Spleen (tissue), 11 donors: ENCODE measurements at regions not wholly inside any gene's neighbourhood (a gene's known extent, or its start where the extent isn't known, plus 50 kb on each side); places are given as distances from the start of the nearest gene placed in this dataset.

ENCODE experiments used
- DNase-seq: peaks from one replicate; pipeline ENCODE4 v3.0.0-alpha.2; 2020
- H3K27ac ChIP-seq, 8 donors: fragments of 200-600 bp; sonication (generic) in 7 of 8; 1 replicate in 4 of 8; 2 replicates in 4 of 8; pipeline versions ENCODE4 v1.5.0 to v1.8.0; 2016 to 2021; ENCODE audit warnings: inconsistent platforms in 4 of 8, mild to moderate bottlenecking in 4 of 8, moderate library complexity in 1 of 8
- H3K27me3 ChIP-seq, 7 donors: fragments of 200-600 bp; sonication (generic) in 6 of 7; replicated peaks in 1 of 7; 1 replicate in 4 of 7; 2 replicates in 3 of 7; pipeline versions ENCODE4 v1.5.0 to v1.8.0; 2016 to 2021; ENCODE audit warnings: inconsistent platforms in 3 of 7, mild to moderate bottlenecking in 1 of 7
- H3K36me3 ChIP-seq, 6 donors: fragments of 200-600 bp; sonication (generic) in 5 of 6; 1 replicate in 4 of 6; 2 replicates in 2 of 6; pipeline versions ENCODE4 v1.5.0 to v1.8.0; 2016 to 2021; ENCODE audit warnings: inconsistent platforms in 2 of 6
- H3K4me1 ChIP-seq, 6 donors: fragments of 200-600 bp; sonication (generic) in 5 of 6; 1 replicate in 3 of 6; 2 replicates in 3 of 6; pipeline versions ENCODE4 v1.5.0 to v1.8.0; 2016 to 2021; ENCODE audit warnings: inconsistent platforms in 3 of 6
- H3K4me3 ChIP-seq, 8 donors: fragments of 200-600 bp; sonication (generic) in 7 of 8; 1 replicate in 4 of 8; 2 replicates in 4 of 8; pipeline versions ENCODE4 v1.5.0 to v1.8.0; 2016 to 2021; ENCODE audit warnings: inconsistent platforms in 4 of 8, mild to moderate bottlenecking in 4 of 8, moderate library complexity in 2 of 8
- H3K9me3 ChIP-seq, 8 donors: fragments of 200-600 bp; sonication (generic) in 7 of 8; 1 replicate in 4 of 8; 2 replicates in 4 of 8; pipeline versions ENCODE4 v1.5.0 to v1.8.0; 2016 to 2021; ENCODE audit warnings: inconsistent platforms in 4 of 8
- CTCF ChIP-seq, 11 experiments: fragments of 200-600 bp in 7 of 11; fragments of 450-650 bp in 4 of 11; sonication (generic) in 4 of 11; IDR thresholded peaks in 8 of 11; conservative IDR thresholded peaks in 3 of 11; 1 replicate in 7 of 11; 2 replicates in 4 of 11; pipeline versions ENCODE4 v1.4.0 to v1.8.0; 2016 to 2021; ENCODE audit warnings: antibody characterized with exemption in 11 of 11, inconsistent platforms in 4 of 11, mild to moderate bottlenecking in 1 of 11
- POLR2A ChIP-seq, 3 donors: fragments of 450-650 bp; IDR thresholded peaks; one replicate each; pipeline ENCODE4 v1.5.1; 2017; ENCODE audit warnings: antibody characterized with exemption in 3 of 3, mild to moderate bottlenecking in 1 of 3
- POLR2AphosphoS5 ChIP-seq, 3 donors: sonication (generic); formaldehyde crosslinking; IDR thresholded peaks; one replicate each; pipeline ENCODE4 v1.5.1; 2017; ENCODE audit warnings: antibody characterized with exemption in 3 of 3
- WGBS, 5 donors: extraction: QIAGEN DNeasy Blood & Tissue Kit in 3 of 5; methylation state at CpG; one replicate each; pipeline versions ENCODE4 v1.1.5 to v1.1.7; 2013 to 2018; 5-methylcytosine and 5-hydroxymethylcytosine counted together
- intact Hi-C: fragments of 100-400 bp; cut with DNase I; formaldehyde crosslinking; loops from one replicate; pipeline ENCODE4 v1.15.0; 2023; ENCODE audit warnings: low total_unique reads
- donor health status: healthy with polysubstance abuse.
- donor health status: DM: no; HTN: no; CAD: no; lungs with moderate emphysema.
- donor health status: DM: no; HTN: no; CAD: no.
- donor health status: Bipolar disorder and iron deficiency.
- donor health status: healthy.
- donor health status: DM: no; HTN: no; CAD: no.
- donor health status: DM: yes; HTN: yes; CAD: no.

GRCh38 chr13:63625869-63626268 is 2210.2 kb upstream of the PCDH20 start:
- TF ChIP-seq CTCF (IDR thresholded peaks at IDR 0.05 in 8 of 11, conservative IDR thresholded peaks at IDR 0.05 in 3 of 11): no peak
- no peaks in the 10 kb centered on the region for H3K36me3 ChIP-seq
- intact Hi-C loops: no loop called here
- peaks cover 0 to 10% (median 0%) of the 10 kb centered on the region in 8 donors for H3K9me3 ChIP-seq
- H3K4me1 ChIP-seq: no peaks in the 10 kb centered on the region
- 70 to 89% (median 83%) methylated on average over 1 of the region's 1 CpG for WGBS, 5 donors
- no peak overlapping the region for H3K4me3 ChIP-seq
- no peaks in the 10 kb centered on the region for H3K27me3 ChIP-seq
- DNase-seq: no peak
- no peak overlapping the region for H3K27ac ChIP-seq

GRCh38 chr13:63614874-63615612 is 2199.4 kb upstream of the PCDH20 start:
- no peak for DNase-seq
- TF ChIP-seq POLR2AphosphoS5 (IDR thresholded peaks at IDR 0.05) (no peak), POLR2A (IDR thresholded peaks at IDR 0.05) (no peak), CTCF (IDR thresholded peaks at IDR 0.05 in 8 of 11, conservative IDR thresholded peaks at IDR 0.05 in 3 of 11) (no peak)
- H3K27ac ChIP-seq: no peak overlapping the region
- intact Hi-C loops: no loop called here
- H3K36me3 ChIP-seq: no peaks in the 10 kb centered on the region
- no peaks in the 10 kb centered on the region for H3K9me3 ChIP-seq
- H3K4me1 ChIP-seq: no peaks in the 10 kb centered on the region
- H3K4me3 ChIP-seq: no peak overlapping the region
- WGBS, 5 donors: 67 to 75% (median 69%) methylated on average over 5 of the region's 5 CpGs
- no peaks in the 10 kb centered on the region for H3K27me3 ChIP-seq

- no peaks in the 10 kb centered on the region for H3K4me1 ChIP-seq
- WGBS, 5 donors: 86 to 94% (median 90%) methylated on average over 1 of the region's 1 CpG
- intact Hi-C loops: no loop called here
These were observed 2191.5 kb upstream of the PCDH20 start for GRCh38 chr13:63607153-63607552.

GRCh38 chr13:63605962-63606361 is 2190.3 kb upstream of the PCDH20 start:
- intact Hi-C loops: no loop called here
- H3K4me3 ChIP-seq: no peak overlapping the region
- H3K27me3 ChIP-seq: no peaks in the 10 kb centered on the region
- H3K9me3 ChIP-seq: peaks cover 0 to 43% (median 34%) of the 10 kb centered on the region in 8 donors
- no peak for DNase-seq
- H3K27ac ChIP-seq: no peak overlapping the region
- TF ChIP-seq POLR2AphosphoS5 (IDR thresholded peaks at IDR 0.05) (no peak), POLR2A (IDR thresholded peaks at IDR 0.05) (no peak), CTCF (IDR thresholded peaks at IDR 0.05 in 8 of 11, conservative IDR thresholded peaks at IDR 0.05 in 3 of 11) (no peak)
- no peaks in the 10 kb centered on the region for H3K36me3 ChIP-seq
- H3K4me1 ChIP-seq: no peaks in the 10 kb centered on the region

More at GRCh38 chr13:63607153-63607552, 2191.5 kb upstream of the PCDH20 start:
- TF ChIP-seq POLR2A (IDR thresholded peaks at IDR 0.05) (no peak), POLR2AphosphoS5 (IDR thresholded peaks at IDR 0.05) (no peak), CTCF (IDR thresholded peaks at IDR 0.05 in 8 of 11, conservative IDR thresholded peaks at IDR 0.05 in 3 of 11) (no peak)
- no peaks in the 10 kb centered on the region for H3K27me3 ChIP-seq
- no peak overlapping the region for H3K4me3 ChIP-seq
- DNase-seq: no peak
- peaks cover 0 to 40% (median 34%) of the 10 kb centered on the region in 8 donors for H3K9me3 ChIP-seq
- no peaks in the 10 kb centered on the region for H3K36me3 ChIP-seq
- no peak overlapping the region for H3K27ac ChIP-seq
